ENCODE measurements at regions not wholly inside any gene's neighbourhood (a gene's known extent, or its start where the extent isn't known, plus 50 kb on each side); places are given as distances from the start of the nearest gene placed in this dataset.
"Not testable (repeated sequence)": the region's sequence is repeated elsewhere in the genome, so short reads cannot be mapped to it uniquely, and the experiment has no call there.

GRCh38 chr15:19902388-19902787 is 639.2 kb downstream of the GOLGA6L6 start:
- TF ChIP-seq CTCF (IDR thresholded peaks at IDR 0.05); EZH2 (IDR thresholded peaks at IDR 0.05; ENCODE audit: borderline replicate concordance, insufficient read depth, low read depth, low read length, poor library complexity, severe bottlenecking): not testable (repeated sequence)
